Ureter (tissue), 1 donor: ENCODE measurements at regions not wholly inside any gene's neighbourhood (a gene's known extent, or its start where the extent isn't known, plus 50 kb on each side); places are given as distances from the start of the nearest gene placed in this dataset.
A peak's percentile ranks its signal among the peaks of the same experiment; 100 is the strongest.
"Not testable (repeated sequence)": the region's sequence is repeated elsewhere in the genome, so short reads cannot be mapped to it uniquely, and the experiment has no call there.

ENCODE experiments used
- DNase-seq: peaks from one replicate; pipeline ENCODE4 v3.0.0-alpha.2; 2020; ENCODE audit warnings: low spot score
- donor health status: DM: yes; HTN: yes; CAD: no.

DNA sequence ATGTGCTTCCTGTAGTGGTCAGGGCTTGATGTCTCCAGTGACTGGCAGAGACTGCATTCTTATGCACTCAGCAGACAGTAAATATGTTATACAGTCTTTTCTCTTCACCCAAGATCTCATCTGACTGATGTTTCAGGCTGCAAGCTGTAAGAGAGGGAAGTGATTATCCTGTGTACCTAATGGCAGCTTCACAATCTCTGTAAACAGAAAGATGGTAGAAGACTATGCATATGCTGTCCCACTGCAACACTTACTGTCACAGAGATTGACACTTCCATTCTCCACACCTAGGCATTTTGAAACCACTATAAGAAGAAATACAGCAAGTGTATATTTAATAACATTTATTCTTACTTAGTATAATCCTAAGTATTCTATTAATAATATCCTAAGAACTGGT, 97.6 kb upstream of the ANXA1 start:
- DNase-seq = no peak

DNA sequence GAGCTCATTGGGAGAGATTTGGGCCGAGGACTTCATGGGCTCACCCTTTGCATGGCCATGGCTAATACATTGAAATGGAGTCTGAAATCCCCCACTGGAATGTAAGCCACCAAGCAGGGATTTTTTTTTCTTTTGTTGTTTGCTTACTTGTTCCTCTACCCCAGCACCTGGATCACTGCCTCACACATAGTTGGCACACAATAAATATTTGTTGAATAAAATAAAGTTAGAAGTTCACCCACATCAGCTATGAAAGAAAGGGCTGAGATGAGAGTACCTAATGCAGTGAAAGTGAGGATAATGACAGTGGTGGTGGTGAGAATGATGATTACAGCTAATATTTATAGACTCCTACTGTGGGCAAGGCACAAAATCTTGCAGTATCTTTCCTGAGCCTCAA, 98.1 kb upstream of the ANXA1 start:
- DNase-seq = no peak

DNA sequence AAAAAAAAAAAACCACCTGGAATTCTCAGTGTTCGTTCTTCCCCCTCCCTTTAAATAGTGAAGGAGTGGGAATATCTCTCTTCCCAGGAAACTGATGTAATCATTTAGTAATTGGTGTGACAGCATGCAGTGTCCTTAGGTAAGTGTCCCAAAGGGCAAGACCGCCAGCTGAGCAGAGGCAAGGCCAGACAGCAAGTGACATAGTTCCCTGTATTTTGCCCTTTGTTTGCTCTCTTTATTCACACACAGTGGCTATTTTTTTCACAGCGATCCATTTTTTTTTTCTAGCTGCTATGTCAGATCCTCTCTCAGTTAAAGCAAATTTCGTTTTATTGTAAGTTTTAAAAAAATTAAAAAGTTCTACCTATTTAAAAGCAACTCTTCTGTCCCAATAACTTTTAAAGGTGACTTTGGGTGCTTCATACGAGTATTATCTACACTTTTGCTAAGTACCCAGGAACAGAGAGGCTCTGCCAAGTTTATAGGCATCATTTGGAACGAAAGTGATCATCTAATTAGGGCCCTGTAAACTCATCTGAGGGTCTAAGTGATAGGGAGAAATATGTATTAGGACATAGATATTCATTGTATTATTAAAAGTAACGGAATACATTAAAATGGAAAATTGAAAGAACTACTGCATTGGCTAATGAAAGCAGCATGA, 98.2 kb upstream of the ALDH1A1 start:
- DNase-seq = no peak

DNA sequence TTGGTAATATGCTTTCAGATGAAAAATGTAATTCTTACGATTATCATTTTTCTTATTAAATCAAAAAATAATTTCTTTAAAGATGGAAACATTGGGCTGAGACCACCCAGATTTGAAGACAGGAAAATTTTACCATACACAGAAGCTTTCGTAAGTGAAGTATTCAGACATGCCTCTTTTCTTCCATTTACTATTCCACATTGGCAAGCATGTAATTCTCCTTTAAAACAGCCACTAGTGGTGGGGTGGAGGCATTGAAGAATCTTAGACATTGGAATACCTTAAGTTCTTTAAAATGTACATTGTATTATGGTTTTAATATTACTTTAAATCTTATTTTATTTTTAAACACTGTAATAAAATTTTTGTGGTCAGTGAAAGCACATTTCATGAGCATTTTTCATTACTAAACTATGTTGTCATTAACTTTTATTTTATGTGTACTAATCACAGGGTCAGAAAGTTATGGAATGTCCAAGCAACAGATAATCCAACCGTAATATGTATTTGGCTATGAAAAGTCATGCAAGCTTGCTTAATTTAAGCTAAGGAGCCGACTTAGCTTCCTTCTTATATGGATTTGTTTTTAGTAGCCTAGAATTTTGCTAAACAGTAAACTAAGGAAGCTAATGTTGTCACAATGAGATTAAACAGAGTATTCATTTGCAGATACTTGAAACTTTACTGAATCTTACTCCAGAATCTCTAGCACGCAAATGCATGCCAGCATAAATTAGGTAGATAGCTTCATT, 97.4 kb upstream of the ALDH1A1 start:
- no peak for DNase-seq

DNA sequence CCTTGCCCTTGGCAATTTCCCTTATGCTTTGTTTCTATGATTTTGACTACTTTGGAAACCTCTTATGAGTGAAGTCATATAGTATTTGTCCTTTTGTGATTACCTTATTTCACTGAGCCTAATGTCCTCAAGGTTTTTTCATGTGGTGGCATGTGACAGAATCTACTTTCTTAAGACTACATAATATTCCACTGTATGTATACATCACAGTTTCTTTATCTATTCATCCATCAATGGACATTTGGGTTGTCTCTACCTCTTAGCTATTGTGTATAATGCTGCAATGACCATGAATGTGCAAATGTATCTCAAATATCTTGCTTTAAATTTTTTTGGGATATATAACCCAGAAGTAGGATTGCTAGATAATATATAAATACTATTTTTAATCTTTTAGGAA, 96.4 kb upstream of the ALDH1A1 start:
- no peak for DNase-seq

DNA sequence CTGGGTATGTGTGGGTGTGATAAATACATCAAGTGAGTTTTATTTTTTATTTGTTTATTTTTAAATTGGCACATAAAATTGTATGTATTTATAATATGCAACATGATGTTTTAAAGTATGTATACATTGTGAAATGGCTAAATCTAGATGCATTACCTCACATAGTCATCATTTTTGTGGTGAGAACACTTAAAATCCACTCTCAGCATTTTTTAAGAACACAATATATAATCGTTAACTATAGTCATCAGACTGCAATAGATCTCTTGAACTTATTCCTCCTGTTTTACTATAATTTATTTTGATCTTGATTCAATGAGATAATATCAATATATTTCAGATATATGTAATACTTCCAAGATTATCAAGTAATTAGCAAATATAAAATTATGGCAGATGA, 93.9 kb upstream of the ALDH1A1 start:
- no peak for DNase-seq

DNA sequence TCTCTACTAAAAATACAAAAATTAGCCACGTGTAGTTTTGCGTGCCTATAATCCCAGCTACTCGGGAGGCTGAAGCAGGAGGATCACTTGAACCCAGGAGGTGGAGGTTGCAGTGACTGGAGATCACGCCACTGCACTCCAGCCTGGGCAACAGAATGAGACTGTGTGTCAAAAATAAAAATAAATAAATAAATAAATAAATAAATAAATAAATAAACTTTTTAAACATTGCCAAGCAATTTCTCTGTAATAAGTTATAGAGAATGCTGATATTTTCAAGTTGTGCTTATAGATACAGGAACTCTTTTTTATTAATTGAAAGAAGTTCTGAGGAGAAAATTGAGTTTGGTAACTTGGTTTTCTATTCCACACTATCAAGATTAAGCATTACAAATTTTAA, 91.9 kb upstream of the ALDH1A1 start:
- DNase-seq = not testable (repeated sequence)

DNA sequence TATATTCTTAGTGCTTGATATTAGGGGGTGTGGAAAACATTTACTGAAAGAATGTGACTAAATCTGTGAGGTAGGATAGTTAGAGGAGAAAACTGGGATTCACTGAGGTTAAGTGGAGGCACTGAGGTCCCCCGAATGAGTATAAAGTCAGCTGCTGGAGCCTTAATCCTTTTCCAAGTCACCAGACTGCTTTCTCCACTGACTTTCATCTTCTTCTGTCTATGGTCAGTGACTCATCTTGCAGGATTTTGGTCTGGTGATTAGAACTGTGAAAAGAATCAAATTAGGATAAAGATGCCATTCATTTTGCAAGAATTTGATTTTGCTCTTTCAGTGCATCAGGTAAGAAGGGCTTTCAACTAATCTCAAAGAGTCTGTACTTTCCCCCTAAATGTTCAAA, 89.3 kb upstream of the ALDH1A1 start:
- DNase-seq = no peak

DNA sequence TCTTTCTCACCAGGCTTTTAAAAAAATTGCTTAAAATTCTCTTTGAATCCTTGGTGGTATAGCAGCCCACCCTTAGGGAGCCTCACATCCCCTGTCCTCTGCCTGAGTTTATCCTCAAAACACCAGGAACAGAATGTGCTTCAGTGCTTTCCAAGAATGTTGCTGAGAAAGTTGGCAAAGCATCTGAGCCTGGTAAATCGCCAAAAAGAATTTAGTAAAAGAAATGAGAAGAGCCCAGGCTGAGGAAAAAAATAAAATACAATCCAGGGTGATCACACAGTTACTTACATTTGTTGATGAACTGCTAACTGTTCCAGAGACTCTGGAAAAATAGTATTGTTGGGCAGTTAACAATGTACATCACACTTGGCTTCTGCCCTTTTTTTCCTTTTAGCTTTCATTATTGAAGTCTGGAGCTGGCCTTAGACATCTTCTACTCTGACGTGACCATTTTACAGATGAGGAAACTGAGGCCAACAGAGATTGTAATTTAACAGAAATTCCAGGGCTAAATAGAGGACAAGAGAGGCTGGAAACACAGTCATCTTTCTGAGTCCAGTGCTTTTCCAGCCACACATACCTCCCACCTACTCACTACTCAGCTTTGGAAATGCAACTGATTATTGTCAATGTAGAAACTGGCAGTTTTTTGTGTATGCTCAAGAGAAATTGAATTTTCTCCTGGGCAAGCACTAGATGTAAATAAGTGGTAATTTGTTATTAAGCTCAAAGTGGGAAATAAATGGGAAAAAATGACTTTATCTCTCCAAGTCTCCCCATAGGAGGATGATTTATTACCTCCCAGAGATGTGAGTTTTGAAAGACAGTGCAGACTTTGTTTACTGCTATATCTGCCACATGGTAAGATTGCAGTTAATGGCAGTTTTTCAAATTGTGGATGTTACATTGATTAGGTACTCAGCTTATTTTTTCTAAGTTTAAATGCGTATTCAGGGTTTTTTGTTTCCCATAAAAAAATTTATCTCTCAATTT, 86.7 kb upstream of the ALDH1A1 start:
- peak; percentile 68 for DNase-seq

DNA sequence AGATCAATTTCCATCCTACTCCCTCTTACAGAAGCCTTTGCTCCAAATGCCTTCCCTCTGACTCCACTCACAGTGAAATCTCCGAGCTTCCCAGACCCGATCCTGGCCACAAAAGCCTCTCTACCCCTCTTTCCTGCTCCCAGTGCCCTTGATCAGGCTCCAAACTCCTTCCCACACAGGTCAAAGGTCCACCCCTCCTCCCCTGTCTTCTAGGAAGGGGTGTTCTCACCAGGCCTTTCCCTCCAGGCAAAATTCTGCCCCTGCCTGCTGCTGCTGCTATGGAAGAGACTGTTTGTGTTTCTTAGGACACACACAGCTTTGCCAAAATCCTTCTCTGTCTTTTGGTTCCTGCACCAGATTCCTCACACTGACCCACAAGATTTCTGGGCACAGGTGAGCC, 85.8 kb upstream of the ALDH1A1 start:
- peak; percentile 60 for DNase-seq

DNA sequence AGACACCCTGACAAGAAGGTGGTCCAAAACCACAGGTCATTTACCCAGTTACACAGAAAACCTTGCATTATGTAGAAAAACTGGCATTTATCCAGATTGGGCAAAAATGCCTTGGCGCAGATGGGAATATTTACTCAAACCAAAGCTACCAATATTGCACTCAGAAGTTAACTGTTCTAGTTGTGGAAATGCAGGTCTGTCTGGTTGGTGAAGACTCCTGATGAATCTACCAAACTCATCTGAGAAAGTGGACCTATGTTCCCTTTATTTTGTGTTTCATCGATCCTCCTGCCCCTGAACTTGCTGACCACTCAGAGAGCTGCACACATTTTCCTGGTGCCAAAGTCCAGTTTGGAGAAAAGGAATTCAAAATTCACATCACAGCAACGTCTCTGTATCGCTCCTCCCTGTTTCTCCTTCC, 85.2 kb upstream of the ALDH1A1 start:
- DNase-seq = no peak

DNA sequence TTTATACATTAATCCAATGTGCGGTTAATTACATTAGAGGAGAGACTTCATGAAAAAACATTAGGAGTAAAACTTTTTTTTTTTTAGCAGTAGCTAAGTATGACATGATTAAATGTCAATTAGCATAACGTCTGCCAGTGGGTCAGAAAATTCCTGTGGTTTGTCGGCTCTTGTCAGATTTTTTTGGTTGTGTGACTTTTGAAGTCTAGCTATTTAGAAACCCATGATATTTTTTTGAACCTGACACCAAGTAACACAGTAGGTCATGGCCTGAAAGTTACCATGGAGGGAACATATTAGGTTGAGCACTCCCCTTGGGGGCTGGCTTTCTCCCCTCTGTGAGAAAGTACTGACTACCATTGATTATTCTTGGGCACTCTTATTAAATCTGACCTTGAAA, 84.8 kb upstream of the ALDH1A1 start:
- DNase-seq = no peak

DNA sequence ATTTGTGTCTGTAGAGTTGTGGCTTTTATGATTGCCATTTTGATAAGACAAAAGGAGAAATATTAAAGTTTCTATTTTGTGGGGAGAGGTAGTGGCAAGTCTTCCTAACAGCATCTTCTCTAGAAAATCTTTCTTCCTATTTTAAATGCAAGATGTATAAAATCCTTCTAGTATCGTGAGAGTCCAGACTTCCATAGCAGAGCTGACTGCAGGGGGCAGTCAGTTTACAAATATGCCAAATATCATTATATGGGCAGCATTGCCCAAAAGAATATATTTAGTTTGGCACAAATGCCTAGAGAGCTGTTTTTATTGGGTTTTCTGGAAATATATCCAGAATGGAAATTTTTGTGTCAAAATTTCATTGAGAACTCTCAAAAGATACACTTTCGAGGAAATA, 82.1 kb upstream of the ALDH1A1 start:
- no peak for DNase-seq

DNA sequence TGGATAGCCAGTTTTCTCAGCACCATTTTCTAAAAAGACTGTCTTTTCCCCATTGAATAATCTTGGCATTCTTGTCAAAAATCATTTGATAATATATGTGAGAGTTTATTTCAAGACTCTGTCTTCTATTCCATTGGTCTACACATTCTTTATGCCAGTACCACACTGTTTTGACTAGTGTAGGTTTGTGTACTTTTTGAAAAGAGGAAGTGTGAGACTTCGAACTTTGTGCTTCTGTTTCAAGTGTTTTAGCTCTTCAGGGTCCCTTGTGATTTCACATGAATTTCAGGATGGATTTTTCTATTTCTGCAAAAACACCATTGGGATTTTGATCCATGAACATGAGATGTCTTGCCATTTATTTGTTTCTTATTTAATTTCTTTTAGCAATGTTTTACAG, 78.5 kb upstream of the ALDH1A1 start:
- no peak for DNase-seq

DNA sequence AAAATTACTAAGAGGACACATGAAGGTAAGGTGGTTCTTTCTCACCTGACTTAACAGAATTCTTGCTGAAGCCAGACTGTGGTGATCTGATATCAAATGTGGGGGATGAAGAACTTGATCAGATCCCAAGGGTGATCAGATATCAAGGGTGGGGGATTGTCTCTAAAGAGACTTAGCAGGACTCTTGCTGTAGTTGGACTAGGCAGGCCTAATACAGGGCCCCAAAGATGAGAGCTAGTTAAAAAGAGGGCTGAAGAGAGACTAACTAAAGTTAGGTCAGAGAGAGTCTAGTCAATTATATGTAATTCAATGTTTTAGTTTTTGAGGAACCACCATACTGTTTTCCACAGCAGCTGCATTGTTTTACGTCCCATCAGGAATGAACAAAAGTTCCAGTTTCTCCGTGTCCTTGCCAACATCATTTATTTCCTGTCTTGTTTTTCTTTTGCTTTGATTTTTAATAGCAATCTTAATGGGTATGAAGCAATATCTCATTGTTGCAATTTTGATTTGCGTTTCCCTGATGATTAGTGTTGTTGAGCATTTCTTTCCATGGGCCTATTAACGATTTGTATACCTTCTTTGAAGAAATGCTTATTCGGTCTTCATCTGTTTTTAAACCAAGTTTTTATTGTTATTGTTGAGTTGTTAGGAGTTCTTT, 77.6 kb upstream of the ALDH1A1 start:
- DNase-seq = no peak

DNA sequence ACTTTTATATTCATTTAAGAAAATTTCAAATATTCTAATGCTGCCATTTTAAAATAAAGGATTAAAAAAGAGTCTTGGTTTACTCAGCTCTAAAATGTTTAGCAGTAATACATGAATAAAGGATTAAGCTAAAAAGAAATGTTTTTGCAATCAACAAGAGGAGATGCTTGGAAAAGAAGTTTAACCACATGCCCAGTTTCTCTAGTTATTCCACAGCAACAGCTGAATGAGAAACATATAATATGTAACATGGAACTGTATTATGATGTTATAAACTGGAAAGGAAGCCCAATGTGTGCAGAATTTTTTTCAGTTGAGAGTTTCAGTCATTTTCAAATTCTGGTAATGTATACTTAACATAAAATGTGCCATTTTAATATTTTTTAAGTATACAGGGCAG, 76.5 kb upstream of the ALDH1A1 start:
- no peak for DNase-seq

DNA sequence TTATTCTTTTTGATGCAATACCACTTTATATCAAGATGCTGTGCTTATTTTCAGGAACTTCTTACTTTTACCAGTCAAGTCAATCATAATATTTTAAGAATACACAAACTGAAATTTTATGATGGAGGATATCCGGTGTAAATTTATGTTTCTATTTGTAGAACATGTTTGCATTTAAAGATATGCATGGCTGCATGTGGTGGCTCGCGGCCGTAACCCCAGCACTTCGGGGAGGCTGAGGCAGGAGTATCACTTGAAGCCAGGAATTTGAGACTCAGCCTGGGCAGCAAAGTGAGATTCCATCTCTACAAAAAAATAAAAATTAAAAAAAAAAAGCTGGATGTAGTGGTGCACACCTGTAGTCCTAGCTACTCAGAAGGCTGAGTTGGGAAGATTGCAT, 73.5 kb upstream of the ALDH1A1 start:
- no peak for DNase-seq

DNA sequence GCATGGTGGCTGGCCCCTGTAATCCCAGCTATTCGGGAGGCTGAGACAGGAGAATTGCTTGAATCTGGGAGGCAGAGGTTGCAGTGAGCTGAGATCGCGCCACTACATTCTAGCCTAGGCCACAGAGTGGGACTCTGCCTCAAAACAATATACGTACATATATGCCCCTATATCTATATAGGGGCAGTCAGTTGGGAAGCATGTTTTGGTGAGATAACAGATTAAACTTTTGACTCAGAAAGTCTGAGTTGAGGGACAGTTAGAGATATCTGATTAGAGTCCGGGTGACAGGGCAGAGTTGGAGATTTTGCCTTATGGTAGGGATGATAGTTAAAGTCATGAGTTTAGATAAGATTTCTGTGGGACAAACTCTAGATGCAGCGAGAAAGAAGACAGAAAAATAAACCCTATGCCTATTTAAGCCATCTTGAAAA, 71.8 kb upstream of the ALDH1A1 start:
- DNase-seq = no peak

DNA sequence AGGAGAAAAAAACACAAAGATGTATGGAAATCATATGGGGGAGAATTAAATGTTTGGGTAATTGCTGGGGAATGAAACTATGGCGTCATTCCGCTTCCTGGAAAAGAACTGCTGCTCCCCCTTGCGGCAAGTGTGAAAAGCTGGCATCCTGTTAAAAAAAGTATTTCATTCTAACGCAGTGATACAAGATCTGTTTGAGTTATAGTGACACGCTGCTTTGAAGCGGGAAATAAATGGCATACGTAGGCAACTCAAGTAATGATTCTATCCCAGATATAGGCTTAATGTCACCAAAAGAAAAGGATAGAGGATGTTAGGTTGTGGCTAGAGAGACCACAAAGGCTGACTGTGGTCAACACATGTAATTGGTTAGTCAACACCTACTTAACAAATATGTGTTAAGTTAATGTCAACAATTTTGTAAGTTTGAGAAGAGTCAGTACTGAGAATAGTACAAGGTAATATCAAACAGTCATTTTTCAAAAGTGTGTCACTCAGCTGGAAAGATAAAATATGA, 70.2 kb upstream of the ALDH1A1 start:
- peak; percentile 56 for DNase-seq

DNA sequence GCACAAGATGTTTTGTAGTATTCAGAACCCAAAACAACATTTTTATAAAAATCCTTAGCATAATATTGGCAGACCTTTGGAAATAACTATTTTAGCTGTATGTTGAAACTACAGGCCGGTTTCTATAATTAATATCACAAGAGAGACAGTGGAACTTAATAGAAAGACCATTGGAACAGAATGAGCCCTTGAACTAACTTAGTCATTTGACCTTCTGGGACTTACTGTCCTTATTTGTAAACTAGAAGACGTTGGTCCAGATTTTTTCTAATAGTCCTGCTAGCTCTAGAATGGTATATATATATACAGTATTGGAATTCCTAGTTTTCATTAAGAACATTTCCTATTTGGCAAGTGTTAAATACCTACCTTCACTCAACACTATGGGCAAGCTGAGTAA, 69.5 kb upstream of the ALDH1A1 start:
- DNase-seq = no peak

DNA sequence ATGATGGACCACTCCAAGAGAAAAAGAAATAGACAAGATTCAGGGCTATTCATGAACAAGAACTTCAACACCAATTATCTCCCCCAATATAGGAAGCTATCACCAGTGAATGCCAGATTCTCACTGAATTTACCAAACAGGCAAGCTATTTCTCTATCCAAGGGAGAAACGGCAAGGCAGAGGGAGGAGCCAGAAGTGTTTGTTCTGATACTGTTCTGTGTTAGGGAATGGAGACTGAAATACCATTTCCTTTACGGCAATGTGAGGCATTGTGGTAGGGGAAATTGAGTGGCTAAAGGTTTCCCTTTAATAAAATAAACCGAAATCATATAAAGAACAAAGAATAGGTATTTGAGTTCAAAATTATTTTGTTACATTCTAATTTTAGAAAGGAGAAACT, 68.0 kb upstream of the ALDH1A1 start:
- DNase-seq = no peak

DNA sequence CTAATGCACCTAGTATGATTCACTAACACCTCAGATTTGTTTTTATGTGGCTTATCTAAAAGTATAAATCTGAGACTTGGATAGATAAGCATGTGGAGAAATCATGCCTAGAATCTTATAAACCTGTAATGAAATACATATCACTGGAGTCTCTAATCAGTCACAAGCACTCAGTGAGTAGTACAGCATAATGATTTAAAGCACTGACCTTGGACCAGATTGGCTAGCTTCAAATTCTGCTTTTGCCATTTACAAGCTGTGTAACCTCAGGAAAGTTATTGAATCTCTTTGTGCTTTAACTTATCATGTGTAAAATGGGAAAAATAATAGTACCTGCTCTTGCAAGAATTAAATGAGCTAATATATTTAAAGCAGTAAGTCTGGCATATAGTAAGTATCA, 61.2 kb upstream of the ALDH1A1 start:
- no peak for DNase-seq
